ENCODE measurements at regions not wholly inside any gene's neighbourhood (a gene's known extent, or its start where the extent isn't known, plus 50 kb on each side); places are given as distances from the start of the nearest gene placed in this dataset.

DNA sequence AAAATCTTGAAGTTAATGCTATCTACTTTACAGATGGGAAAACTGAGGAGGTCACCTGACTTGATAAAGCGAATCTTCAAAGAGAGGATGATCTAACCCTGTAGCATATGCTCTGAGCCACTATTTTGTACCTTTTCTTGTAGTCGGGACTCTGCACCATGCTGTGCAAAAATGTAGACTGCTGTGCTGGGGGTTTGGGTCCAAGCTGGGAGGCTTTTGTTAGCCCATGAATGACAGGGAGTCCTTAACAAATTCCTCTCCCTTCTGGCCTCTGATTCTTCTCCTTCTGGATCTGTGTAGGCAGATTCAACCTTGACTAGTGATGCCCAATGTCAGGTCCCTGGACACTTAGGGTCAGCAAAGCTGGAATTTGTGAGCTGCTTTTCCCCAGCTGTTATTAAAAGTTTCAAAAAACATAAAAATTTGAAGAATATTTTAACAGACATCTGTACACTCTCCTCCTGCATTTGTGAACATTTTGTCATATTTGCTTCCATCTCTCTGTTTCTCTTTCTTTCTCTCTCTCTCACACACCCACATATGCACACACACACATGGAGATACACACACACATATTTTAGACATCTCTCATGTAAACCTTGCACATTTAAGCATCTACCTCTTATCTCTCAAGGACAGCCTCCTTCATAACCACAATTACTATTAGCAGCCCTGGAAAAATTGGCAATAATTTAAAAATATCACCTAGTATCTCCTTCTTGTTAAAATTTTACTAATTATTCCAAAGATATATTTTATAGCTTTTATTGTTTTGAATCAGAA is 335.0 kb upstream of the TRIB2 start:
- TF ChIP-seq, protein P1, sequence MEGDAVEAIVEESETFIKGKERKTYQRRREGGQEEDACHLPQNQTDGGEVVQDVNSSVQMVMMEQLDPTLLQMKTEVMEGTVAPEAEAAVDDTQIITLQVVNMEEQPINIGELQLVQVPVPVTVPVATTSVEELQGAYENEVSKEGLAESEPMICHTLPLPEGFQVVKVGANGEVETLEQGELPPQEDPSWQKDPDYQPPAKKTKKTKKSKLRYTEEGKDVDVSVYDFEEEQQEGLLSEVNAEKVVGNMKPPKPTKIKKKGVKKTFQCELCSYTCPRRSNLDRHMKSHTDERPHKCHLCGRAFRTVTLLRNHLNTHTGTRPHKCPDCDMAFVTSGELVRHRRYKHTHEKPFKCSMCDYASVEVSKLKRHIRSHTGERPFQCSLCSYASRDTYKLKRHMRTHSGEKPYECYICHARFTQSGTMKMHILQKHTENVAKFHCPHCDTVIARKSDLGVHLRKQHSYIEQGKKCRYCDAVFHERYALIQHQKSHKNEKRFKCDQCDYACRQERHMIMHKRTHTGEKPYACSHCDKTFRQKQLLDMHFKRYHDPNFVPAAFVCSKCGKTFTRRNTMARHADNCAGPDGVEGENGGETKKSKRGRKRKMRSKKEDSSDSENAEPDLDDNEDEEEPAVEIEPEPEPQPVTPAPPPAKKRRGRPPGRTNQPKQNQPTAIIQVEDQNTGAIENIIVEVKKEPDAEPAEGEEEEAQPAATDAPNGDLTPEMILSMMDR (IDR thresholded peaks at IDR 0.05; ENCODE audit: low read depth, low read length) = no peak
- no peak for TF ChIP-seq EZH2phosphoT487 (IDR thresholded peaks at IDR 0.05; ENCODE audit: low read depth)
